Aorta (tissue), 5 donors: ENCODE measurements at regions not wholly inside any gene's neighbourhood (a gene's known extent, or its start where the extent isn't known, plus 50 kb on each side); places are given as distances from the start of the nearest gene placed in this dataset.

ENCODE experiments used
- ATAC-seq: fragments of 200-7000 bp; cut with Tn5 transposase; one replicate; pipeline ENCODE4 v1.9.1; 2022; ENCODE audit warnings: moderate library complexity; ENCODE audit not compliant: low FRiP score
- DNase-seq, 2 donors: peaks; one replicate each; pipeline ENCODE4 v3.0.0-alpha.2; 2020
- H3K27ac ChIP-seq, 2 donors: one replicate each; pipeline ENCODE4 v1.5.1; 2013; ENCODE audit warnings: low read length in 2 of 2, mild to moderate bottlenecking in 2 of 2, moderate library complexity in 2 of 2, control low read depth in 1 of 2, inconsistent platforms in 1 of 2, low read depth in 1 of 2
- H3K27me3 ChIP-seq, 2 donors: one replicate each; pipeline ENCODE4 v1.6.1; 2013; ENCODE audit warnings: control low read depth in 1 of 2, low read length in 1 of 2, mild to moderate bottlenecking in 1 of 2, moderate library complexity in 1 of 2; ENCODE audit not compliant: insufficient read depth in 2 of 2, control insufficient read depth in 1 of 2
- H3K36me3 ChIP-seq, 2 donors: one replicate each; pipeline ENCODE4 v1.6.1; 2013; ENCODE audit warnings: control low read depth in 1 of 2, low read length in 1 of 2, mild to moderate bottlenecking in 1 of 2; ENCODE audit not compliant: insufficient read depth in 2 of 2, control insufficient read depth in 1 of 2
- H3K4me1 ChIP-seq, 2 donors: one replicate each; pipeline ENCODE4 v1.6.1; 2013; ENCODE audit warnings: low read length in 2 of 2, control low read depth in 1 of 2, mild to moderate bottlenecking in 1 of 2, moderate library complexity in 1 of 2; ENCODE audit not compliant: insufficient read depth in 2 of 2, control insufficient read depth in 1 of 2
- H3K4me3 ChIP-seq, 2 donors: one replicate each; pipeline ENCODE4 v1.5.1; 2013; ENCODE audit warnings: low read length in 2 of 2, control low read depth in 1 of 2, mild to moderate bottlenecking in 1 of 2
- H3K9me3 ChIP-seq: one replicate; pipeline ENCODE4 v1.6.1; 2013; ENCODE audit warnings: mild to moderate bottlenecking, low read length; ENCODE audit not compliant: control insufficient read depth
- WGBS, 2 donors: extraction: QIAGEN DNeasy Blood & Tissue Kit; methylation state at CpG; one replicate each; pipeline ENCODE4 v1.1.7; 2013; 5-methylcytosine and 5-hydroxymethylcytosine counted together
- intact Hi-C, 2 donors: fragments of 100-400 bp; cut with DNase I; formaldehyde crosslinking; loops; one replicate each; pipeline versions ENCODE4 v1.14.2 to v1.15.0; 2022
- donor health status: healthy with polysubstance abuse.
- donor health status: Bipolar disorder and iron deficiency.
- donor health status: DM: no; HTN: no; CAD: no.
- donor health status: DM: no; HTN: no; CAD: no.
- donor health status: DM: yes; HTN: yes; CAD: no.

- 42 to 54% methylated on average over 5 of the region's 5 CpGs for WGBS, 2 donors
Observed at GRCh38 chr7:142443216-142444010, 185.6 kb upstream of the PRSS58 start.

DNA sequence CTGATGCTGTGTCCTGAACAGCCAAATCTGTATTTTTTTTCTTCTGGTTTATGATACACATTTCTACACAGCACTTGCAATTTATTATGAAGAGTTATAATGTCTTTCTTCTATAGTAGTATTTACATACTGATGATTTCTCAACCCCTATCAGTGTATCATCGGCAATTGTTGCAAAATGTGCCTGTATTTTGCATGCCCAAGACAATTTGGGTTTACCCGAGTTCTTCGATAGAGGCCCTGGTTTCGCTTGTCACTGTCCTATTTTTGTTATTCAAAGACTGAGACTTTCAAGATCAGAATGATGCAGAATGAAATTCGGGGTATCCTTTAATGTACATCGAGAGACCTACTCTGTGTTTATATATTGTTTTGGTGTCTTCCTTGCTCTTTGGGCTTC lies 184.5 kb upstream of the PRSS58 start:
- Histone ChIP-seq H3K4me3 (no peak overlapping the region), H3K4me1 (no peaks in the 10 kb centered on the region), H3K27ac (no peak overlapping the region), H3K9me3 (no peaks in the 10 kb centered on the region), H3K27me3 (no peaks in the 10 kb centered on the region), H3K36me3 (no peaks in the 10 kb centered on the region)
- DNase-seq (no peak), ATAC-seq (no peak)
- whole genome bisulfite sequencing, 2 donors = 94 to 95% methylated on average over 6 of the region's 6 CpGs
- intact Hi-C loops = no loop called here

More at GRCh38 chr7:142443216-142444010, 185.6 kb upstream of the PRSS58 start:
- no peaks in the 10 kb centered on the region for H3K27me3 ChIP-seq
- no peak overlapping the region for H3K4me3 ChIP-seq
- no peaks in the 10 kb centered on the region for H3K36me3 ChIP-seq
- DNase-seq (no peak), ATAC-seq (no peak)
- no peaks in the 10 kb centered on the region for H3K9me3 ChIP-seq
- no peaks in the 10 kb centered on the region for H3K4me1 ChIP-seq
- intact Hi-C loops = no loop called here
- H3K27ac ChIP-seq = no peak overlapping the region

DNA sequence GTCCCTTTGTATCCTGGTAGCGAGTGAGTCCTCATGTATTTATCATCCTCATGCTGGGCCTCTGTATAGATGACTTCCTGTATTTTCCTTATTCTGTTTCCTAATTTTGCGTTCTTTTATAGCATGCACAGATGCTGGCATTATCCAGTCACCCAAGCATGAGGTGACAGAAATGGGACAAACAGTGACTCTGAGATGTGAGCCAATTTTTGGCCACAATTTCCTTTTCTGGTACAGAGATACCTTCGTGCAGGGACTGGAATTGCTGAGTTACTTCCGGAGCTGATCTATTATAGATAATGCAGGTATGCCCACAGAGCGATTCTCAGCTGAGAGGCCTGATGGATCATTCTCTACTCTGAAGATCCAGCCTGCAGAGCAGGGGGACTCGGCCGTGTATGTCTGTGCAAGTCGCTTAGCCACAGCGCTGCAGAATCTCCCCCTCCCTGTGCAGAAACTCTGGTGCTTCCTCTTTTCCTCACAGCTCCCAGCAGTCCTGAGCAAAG lies 183.1 kb upstream of the PRSS58 start:
- 76% methylated on average over 9 of the region's 9 CpGs for WGBS, 2 donors
- H3K4me3 ChIP-seq = no peak overlapping the region
- no peaks in the 10 kb centered on the region for H3K36me3 ChIP-seq
- ATAC-seq (no peak), DNase-seq (no peak)
- no peaks in the 10 kb centered on the region for H3K27me3 ChIP-seq
- no peaks in the 10 kb centered on the region for H3K4me1 ChIP-seq
- H3K9me3 ChIP-seq = no peaks in the 10 kb centered on the region
- intact Hi-C loops = no loop called here
- H3K27ac ChIP-seq = no peak overlapping the region

GRCh38 chr7:142440219-142440905 lies 182.5 kb upstream of the PRSS58 start:
- no peaks in the 10 kb centered on the region for H3K4me1 ChIP-seq
- 72 to 79% methylated on average over 6 of the region's 6 CpGs for WGBS, 2 donors

DNA sequence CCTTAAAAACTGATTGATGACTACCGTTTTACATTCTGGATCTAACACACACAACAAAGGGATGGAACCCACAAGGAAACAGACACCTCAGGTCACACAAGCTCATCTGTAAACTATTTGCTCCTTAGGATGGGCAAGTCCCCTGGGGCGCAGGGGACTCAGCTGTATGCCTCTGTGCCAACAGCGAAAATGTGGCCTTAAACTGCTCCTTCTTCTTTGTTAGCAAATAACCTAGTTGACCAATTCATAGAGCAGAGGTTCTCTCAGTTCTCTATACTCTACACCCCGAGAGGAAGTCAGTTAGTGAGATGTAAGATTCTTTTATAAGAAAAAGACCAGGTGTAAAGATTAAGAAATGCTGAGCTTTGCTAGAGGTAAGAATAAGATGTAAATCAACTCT lies 181.9 kb upstream of the PRSS58 start:
- DNase-seq (no peak), ATAC-seq (no peak)
- 93 to 97% methylated on average over 4 of the region's 4 CpGs for WGBS, 2 donors
- Histone ChIP-seq H3K27ac (no peak overlapping the region), H3K4me1 (no peaks in the 10 kb centered on the region), H3K4me3 (no peak overlapping the region), H3K36me3 (no peaks in the 10 kb centered on the region), H3K9me3 (no peaks in the 10 kb centered on the region), H3K27me3 (no peaks in the 10 kb centered on the region)
- intact Hi-C loops = no loop called here

More at GRCh38 chr7:142440219-142440905, 182.5 kb upstream of the PRSS58 start:
- Histone ChIP-seq H3K9me3 (no peaks in the 10 kb centered on the region), H3K27ac (no peak overlapping the region), H3K36me3 (no peaks in the 10 kb centered on the region), H3K4me3 (no peak overlapping the region), H3K27me3 (no peaks in the 10 kb centered on the region)
- no peak for ATAC-seq
- no peak for DNase-seq
- intact Hi-C loops = no loop called here

DNA sequence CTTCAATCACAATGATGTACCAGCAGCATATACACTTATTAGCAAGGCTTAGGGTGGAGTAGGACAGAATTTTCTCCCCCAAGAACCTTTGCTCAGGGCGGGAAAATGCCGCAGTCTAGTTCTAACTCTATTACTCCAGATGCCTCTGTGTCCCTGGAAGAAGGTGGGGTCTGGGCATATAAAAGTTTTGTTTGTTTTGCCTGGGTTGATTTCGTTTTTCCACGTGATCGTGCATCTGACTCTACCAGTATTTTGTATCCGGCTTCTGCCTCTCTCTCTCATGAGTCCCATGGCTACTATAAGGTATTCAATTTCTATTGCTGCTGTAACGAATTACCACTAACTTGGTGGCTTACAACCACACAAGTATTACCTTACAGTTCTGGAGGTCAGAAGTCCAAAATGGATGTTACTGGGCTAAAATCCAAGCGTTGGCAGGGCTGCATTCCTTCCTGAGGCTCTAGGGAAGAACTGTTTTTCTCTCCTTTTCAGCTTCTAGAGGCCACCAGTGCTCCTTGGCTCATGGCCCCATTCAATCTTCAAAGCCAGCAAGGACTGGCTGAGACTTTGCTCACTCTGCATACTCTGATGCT lies 181.2 kb upstream of the PRSS58 start:
- intact Hi-C loops = no loop called here
- Histone ChIP-seq H3K4me3 (no peak overlapping the region), H3K4me1 (no peaks in the 10 kb centered on the region), H3K27ac (no peak overlapping the region), H3K27me3 (no peaks in the 10 kb centered on the region), H3K36me3 (no peaks in the 10 kb centered on the region), H3K9me3 (no peaks in the 10 kb centered on the region)
- WGBS, 2 donors = 65 to 81% methylated on average over 8 of the region's 8 CpGs
- DNase-seq (no peak), ATAC-seq (no peak)

- Histone ChIP-seq H3K27ac (no peak overlapping the region), H3K4me1 (no peaks in the 10 kb centered on the region), H3K9me3 (no peaks in the 10 kb centered on the region), H3K27me3 (no peaks in the 10 kb centered on the region), H3K4me3 (no peak overlapping the region), H3K36me3 (no peaks in the 10 kb centered on the region)
- ATAC-seq = no peak
- no peak for DNase-seq
- intact Hi-C loops = no loop called here
- 88 to 90% methylated on average over 12 of the region's 12 CpGs for WGBS, 2 donors
Observed at GRCh38 chr7:142438235-142438922, 180.5 kb upstream of the PRSS58 start.

- Histone ChIP-seq H3K4me3 (no peak overlapping the region), H3K4me1 (no peaks in the 10 kb centered on the region), H3K27ac (no peak overlapping the region), H3K9me3 (no peaks in the 10 kb centered on the region), H3K36me3 (no peaks in the 10 kb centered on the region), H3K27me3 (no peaks in the 10 kb centered on the region)
- intact Hi-C loops = no loop called here
- DNase-seq = no peak
- no peak for ATAC-seq
Observed at GRCh38 chr7:142437741-142438140, 179.9 kb upstream of the PRSS58 start.
